GM21423 (cell line): ENCODE measurements at regions not wholly inside any gene's neighbourhood (a gene's known extent, or its start where the extent isn't known, plus 50 kb on each side); places are given as distances from the start of the nearest gene placed in this dataset.

Source experiments
- ATAC-seq: cut with Tn5 transposase; IDR thresholded peaks from one replicate; pipeline ENCODE4 v1.9.1; 2021; ENCODE audit warnings: mild to moderate bottlenecking, moderate library complexity; ENCODE audit not compliant: unreplicated experiment

- ATAC-seq = no peak
Measured at GRCh38 chr6:752438-752837, 59.5 kb upstream of the EXOC2 start.

- ATAC-seq = no peak
Measured at GRCh38 chr6:751765-752164, 58.8 kb upstream of the EXOC2 start.

GRCh38 chr6:747921-748320 lies 55.0 kb upstream of the EXOC2 start:
- ATAC-seq = no peak

- no peak for ATAC-seq
Measured at GRCh38 chr6:747028-747427, 54.1 kb upstream of the EXOC2 start.

DNA sequence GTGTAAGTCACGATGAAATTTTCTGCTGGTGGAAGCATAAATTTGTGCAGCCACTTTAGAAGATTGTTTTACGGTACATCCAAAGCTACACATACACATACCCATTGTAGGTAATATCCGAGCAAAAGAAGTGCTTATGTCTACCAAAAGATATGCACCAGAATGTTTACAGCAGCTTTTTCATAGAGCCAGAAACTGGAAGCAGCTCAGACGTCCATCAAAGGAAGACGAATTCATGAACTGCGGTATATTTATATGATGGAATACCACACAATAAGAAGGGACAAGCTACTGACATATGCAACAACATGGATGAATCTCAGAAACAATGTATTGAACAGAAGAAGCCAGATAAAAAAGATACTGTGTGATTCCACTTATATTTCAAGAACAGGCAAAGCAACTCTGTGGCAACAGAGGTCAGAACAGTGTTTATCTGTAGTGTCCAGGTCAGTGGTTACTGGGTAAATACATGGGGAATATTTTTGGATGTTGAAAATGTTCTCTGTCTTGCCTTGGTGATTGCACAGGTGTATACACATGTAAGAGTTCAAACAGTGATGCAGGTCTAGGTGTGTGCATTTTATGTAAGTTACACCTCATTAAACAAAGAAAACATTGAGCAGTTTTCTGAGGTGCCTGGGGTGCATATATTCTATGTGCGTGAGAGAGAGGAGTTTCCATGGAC lies 51.9 kb upstream of the EXOC2 start:
- no peak for ATAC-seq

GRCh38 chr6:743320-744096 lies 50.6 kb upstream of the EXOC2 start:
- no peak for ATAC-seq
